Epithelial cell of esophagus (primary cell): ENCODE measurements at regions not wholly inside any gene's neighbourhood (a gene's known extent, or its start where the extent isn't known, plus 50 kb on each side); places are given as distances from the start of the nearest gene placed in this dataset.

ENCODE experiments used
- DNase-seq: peaks from one replicate; pipeline ENCODE4 v3.0.0; 2010; ENCODE audit warnings: low read depth
- H3K4me3 ChIP-seq: 2 replicates; pipeline ENCODE4 v1.5.1; 2011; ENCODE audit warnings: mild to moderate bottlenecking, low read length, control low read depth
- CTCF ChIP-seq: IDR thresholded peaks from 2 replicates; pipeline ENCODE4 v1.5.1; 2011; ENCODE audit warnings: low read depth, mild to moderate bottlenecking, low read length, control low read depth, inconsistent platforms; ENCODE audit not compliant: insufficient read depth; ENCODE audit errors: missing control alignments

- H3K4me3 ChIP-seq = no peak overlapping the region
- no peak for DNase-seq
- TF ChIP-seq CTCF = no peak
Observed at GRCh38 chr12:73352826-73353225, 1080.7 kb downstream of the TRHDE start.

GRCh38 chr12:73361156-73361863, 1089.1 kb downstream of the TRHDE start:
- DNase-seq = no peak
- no peak for TF ChIP-seq CTCF
- no peak overlapping the region for H3K4me3 ChIP-seq

GRCh38 chr12:73361864-73362230, 1089.7 kb downstream of the TRHDE start:
- no peak for TF ChIP-seq CTCF

GRCh38 chr12:73362666-73363065, 1090.5 kb downstream of the TRHDE start:
- TF ChIP-seq CTCF = no peak
- no peak for DNase-seq
- no peak overlapping the region for H3K4me3 ChIP-seq

More at GRCh38 chr12:73361864-73362230, 1089.7 kb downstream of the TRHDE start:
- no peak overlapping the region for H3K4me3 ChIP-seq
- no peak for DNase-seq

GRCh38 chr12:73372856-73373255, 1100.7 kb downstream of the TRHDE start:
- no peak for TF ChIP-seq CTCF
- no peak for DNase-seq
- H3K4me3 ChIP-seq = no peak overlapping the region

- no peak for DNase-seq
- TF ChIP-seq CTCF = no peak
- H3K4me3 ChIP-seq = no peak overlapping the region
Observed at GRCh38 chr12:73374360-73374759, 1102.2 kb downstream of the TRHDE start.

- DNase-seq = no peak
- H3K4me3 ChIP-seq = no peak overlapping the region
- TF ChIP-seq CTCF = no peak
Observed at GRCh38 chr12:73383584-73384222, 1111.5 kb downstream of the TRHDE start.
